Cerebellar nuclear complex (tissue), 1 donor: ENCODE measurements at regions not wholly inside any gene's neighbourhood (a gene's known extent, or its start where the extent isn't known, plus 50 kb on each side); places are given as distances from the start of the nearest gene placed in this dataset.

Experiments
- DNase-seq, 2 experiments: peaks; one replicate each; lab custom pipeline; 2025; lab: John Stamatoyannopoulos, UW

DNA sequence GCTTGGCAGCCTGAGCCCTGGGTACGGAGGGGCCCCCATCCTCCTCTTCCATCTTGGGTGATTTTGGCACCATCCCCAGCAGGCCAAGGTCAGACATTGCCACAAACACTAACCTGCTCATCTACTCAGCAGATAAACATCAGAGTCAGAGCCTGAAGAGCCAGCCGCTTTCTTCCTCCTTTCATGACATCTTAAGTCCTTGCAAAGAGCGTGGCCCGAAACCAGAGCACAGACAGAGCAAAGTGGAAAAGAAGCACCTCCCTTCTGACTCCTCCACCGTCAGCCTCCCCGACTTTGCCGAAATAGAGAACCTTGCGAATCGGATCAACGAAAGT lies 60.4 kb upstream of the RPH3AL start:
- DNase-seq: no peak

DNA sequence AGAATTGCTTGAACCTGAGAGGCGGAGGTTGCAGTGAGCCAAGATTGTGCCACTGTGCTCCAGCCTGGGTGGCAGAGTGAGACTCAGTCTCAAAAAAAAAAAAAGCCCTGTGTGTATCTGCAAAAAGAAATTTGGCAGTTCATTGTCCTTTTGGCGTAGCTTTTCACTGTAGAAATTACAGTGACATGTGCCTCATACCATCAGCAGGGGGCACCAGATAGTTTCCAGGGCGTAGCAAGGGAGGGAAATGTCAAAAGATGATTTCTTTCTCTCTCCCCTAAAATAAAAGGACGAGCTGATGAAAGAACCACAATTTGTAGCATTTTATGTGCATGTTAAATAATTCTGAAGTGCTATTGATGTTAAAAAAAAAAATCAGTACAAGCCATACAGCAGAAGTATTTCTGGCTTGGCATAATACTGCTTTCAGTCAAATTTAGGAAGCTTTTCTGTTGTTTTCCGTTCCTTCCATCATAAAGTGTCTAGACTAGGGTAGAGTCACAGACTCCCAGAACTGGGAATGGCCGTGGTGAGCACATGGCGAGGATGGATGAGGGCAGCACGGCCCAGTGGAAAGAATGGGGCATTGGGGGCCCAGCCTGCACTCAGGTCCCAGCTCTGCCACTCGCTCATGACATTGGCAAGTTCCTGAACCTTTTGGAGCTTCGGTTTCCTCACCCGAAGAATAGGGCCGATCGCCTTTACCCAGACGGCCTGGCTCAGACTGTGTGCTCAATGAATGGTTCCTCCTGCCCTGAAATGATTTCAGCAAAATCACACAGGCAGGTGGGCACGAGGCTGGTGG lies 59.8 kb upstream of the RPH3AL start:
- DNase-seq: peak in 1 of 2 experiments; percentile 13

DNA sequence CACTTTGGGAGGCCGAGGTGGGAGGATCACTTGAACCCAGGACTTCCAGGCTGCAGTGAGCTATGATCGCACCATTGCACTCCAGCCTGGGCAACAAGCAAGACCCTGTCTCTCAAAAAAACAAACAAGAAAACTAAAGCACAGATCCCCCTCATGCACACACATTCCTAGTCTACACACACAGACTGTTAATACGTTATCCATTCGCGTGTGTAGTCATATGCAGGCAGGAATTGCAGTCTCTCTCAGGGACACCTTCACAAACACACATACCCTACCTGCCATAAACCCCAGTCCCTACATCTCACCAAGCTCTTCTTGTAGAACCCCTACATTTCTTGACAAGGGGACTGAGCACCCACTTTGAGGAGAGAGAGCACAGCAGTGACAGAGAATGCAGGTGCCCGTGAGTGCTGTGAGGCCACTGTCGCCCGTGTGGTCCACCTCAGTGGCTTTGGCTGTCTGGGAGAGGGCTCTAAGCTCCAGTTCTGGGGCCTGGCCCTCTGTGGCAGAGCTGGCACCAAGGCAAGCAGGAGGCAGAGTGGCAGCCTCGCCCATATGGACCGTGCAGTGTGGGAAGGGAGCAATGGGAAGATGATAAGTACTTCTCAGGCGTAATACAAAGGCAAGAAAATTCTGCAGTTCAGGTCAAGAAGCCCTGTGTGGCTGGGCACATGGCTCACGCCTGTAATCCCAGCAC lies 59.0 kb upstream of the RPH3AL start:
- DNase-seq: no peak

DNA sequence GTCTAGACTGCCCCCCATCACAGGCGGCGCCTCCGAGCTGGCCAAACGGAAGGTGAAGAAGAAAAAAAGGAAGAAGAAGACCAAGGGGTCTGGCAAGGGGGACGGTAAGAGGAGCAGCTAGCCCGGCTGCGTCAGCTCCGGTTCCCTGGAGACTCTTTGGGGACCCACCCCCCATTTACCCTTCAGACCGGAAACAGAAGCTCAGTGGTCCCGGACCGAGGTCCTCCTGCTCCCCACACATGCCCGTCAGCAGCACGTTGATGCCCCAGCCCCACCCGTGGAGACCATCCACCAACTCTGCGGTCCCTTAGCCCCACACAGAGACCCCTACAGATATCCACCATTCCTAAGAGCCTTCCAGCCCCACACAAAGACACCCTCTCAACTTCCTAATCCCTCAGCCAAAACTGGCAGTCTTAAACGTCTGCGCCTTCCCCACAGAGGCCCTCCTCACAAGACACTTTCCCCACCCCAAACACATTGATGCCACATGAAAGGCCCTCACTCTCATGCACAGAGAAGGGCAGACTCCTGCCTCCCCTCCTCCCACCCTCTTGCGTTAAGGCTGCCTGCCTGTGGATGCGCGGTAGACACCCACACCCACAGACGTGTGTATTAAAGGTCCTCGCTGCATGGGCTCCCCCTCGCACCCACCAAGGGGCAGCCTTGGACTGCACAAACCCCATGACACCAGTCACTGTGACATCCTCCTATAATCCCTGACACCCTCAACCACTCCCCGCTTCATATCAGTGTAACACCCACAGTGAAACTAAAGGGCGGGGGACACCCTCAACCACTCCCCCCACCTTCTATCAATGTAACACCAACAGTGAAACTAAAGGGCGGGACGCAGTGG lies 58.2 kb upstream of the RPH3AL start:
- DNase-seq: no peak

DNA sequence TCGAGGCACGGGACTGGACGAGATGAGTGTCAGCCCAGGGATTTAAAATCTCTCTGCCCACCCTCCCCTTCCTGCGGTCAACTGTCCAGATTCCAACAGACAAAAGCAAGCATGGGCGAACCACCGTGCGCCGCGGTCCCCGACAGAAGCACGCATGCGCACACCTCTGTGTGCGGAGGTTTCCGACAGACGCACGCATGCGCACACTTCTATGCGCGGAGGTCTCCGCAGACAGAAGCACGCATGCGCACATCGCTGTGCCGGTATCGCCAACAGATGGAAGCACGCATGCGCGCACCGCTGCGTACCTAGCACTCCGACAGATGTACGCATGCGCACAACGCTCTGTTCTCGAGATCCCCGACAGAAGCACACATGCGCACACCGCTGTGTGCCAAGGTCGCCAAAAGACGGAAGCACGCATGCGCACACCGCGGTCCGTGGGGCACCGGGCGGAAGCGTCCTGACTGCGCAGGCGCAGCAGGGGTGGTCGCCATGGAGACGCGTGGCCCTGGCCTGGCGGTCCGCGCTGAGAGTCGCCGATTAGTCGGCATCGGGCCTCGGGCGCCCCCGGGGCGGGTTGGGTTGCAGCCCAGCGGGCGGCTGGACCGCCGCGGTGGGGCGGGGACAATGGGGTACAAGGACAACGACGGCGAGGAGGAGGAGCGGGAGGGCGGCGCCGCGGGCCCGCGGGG lies 57.4 kb upstream of the RPH3AL start:
- peak; percentile 56 to 81 for DNase-seq

DNA sequence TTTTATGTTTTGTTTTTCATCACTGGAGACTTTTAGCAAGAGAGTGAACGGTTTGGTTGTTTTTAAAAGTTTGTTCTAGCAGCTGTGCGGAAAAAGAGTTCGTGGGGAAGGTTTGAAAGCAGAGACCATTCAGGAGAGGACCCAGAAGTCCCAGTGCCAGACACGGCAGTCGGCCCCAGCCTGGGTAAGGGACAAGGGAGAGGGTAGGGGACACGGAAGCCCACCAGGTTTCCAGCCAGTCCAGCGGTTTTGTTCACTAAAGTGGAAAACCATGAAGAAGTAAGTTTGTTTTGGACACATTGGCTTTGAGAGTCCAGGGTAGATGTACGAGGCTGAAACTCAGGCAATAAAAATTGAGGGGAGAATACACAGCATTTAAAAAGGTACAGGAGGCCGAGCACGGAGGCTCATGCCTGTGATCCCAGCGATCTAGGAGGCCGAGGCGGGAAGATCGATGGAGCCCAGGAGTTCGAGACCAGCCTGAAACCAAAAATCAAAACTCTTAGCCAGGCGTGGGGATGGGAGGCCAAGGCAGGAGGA lies 56.8 kb upstream of the RPH3AL start:
- DNase-seq: no peak

DNA sequence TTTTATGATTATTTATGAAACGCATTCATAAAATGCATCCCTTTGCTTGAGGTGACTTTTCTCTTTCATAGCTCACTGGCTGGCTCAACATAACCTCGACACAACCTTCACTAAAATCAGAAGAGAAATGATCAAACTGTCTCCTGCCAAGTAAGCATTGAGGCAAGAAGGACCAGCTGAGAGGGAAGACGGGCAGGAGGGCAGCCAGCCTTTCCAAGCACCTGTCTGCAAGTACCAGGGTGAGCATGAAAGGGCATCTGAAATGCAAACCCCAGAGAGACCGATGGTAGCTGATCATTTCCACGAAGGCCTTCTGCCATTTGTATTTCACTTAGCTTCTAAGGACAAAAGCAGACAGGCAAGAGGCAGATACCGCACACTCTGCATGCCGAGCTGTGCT lies 52.1 kb upstream of the RPH3AL start:
- no peak for DNase-seq
